T-helper 2 cell treated with Interferon-gamma antibody and Interleukin-4, amounts not matched to agents 100 ng/mL and 5 ng/mL, for 36 hours (primary cell): ENCODE measurements at regions not wholly inside any gene's neighbourhood (a gene's known extent, or its start where the extent isn't known, plus 50 kb on each side); places are given as distances from the start of the nearest gene placed in this dataset.
"Not testable (repeated sequence)": the region's sequence is repeated elsewhere in the genome, so short reads cannot be mapped to it uniquely, and the experiment has no call there.

ENCODE experiments used
- intact Hi-C: fragments of 100-400 bp; cut with micrococcal nuclease; formaldehyde crosslinking; loops from one replicate; pipeline ENCODE4 v1.15.1; 2023

GRCh38 chr2:147031897-147032296 lies 812.9 kb upstream of the ACVR2A start:
- intact Hi-C loops = no loop called here

GRCh38 chr2:147030966-147031720 lies 813.7 kb upstream of the ACVR2A start:
- intact Hi-C loops = no loop called here

GRCh38 chr2:147027436-147027835 lies 817.4 kb upstream of the ACVR2A start:
- intact Hi-C loops = no loop called here

- intact Hi-C loops = no loop called here
Observed at GRCh38 chr2:147026664-147027295, 818.0 kb upstream of the ACVR2A start.

- intact Hi-C loops = no loop called here
Observed at GRCh38 chr2:147025646-147026585, 818.9 kb upstream of the ACVR2A start.

GRCh38 chr2:147019311-147019710 lies 825.5 kb upstream of the ACVR2A start:
- intact Hi-C loops = no loop called here

GRCh38 chr2:147017951-147018645 lies 826.7 kb upstream of the ACVR2A start:
- intact Hi-C loops = no loop called here

- intact Hi-C loops = no loop called here
Observed at GRCh38 chr2:147016181-147016580, 828.6 kb upstream of the ACVR2A start.

- intact Hi-C loops = no loop called here
Observed at GRCh38 chr2:147015591-147015990, 829.2 kb upstream of the ACVR2A start.

- intact Hi-C loops = no loop called here
Observed at GRCh38 chr2:147013696-147014392, 831.0 kb upstream of the ACVR2A start.

GRCh38 chr2:147008481-147008880 lies 836.3 kb upstream of the ACVR2A start:
- intact Hi-C loops = no loop called here

- intact Hi-C loops = no loop called here
Observed at GRCh38 chr2:147006736-147007141, 838.1 kb upstream of the ACVR2A start.

GRCh38 chr2:147003081-147003480 lies 841.7 kb upstream of the ACVR2A start:
- intact Hi-C loops = no loop called here

- intact Hi-C loops = no loop called here
Observed at GRCh38 chr2:147002256-147002655, 842.6 kb upstream of the ACVR2A start.

GRCh38 chr2:147001061-147001460 lies 843.8 kb upstream of the ACVR2A start:
- intact Hi-C loops = no loop called here

GRCh38 chr2:147000151-147000550 lies 844.7 kb upstream of the ACVR2A start:
- intact Hi-C loops = not testable (repeated sequence)

GRCh38 chr2:146997945-146998344 lies 846.9 kb upstream of the ACVR2A start:
- intact Hi-C loops = no loop called here

GRCh38 chr2:146997488-146997887 lies 847.3 kb upstream of the ACVR2A start:
- intact Hi-C loops = no loop called here

GRCh38 chr2:146994246-146994645 lies 850.6 kb upstream of the ACVR2A start:
- intact Hi-C loops = no loop called here

- intact Hi-C loops = no loop called here
Observed at GRCh38 chr2:146992466-146992865, 852.4 kb upstream of the ACVR2A start.

GRCh38 chr2:146992057-146992456 lies 852.8 kb upstream of the ACVR2A start:
- intact Hi-C loops = no loop called here
